Nephron (organoid): ENCODE measurements at regions not wholly inside any gene's neighbourhood (a gene's known extent, or its start where the extent isn't known, plus 50 kb on each side); places are given as distances from the start of the nearest gene placed in this dataset.
A peak's percentile ranks its signal among the peaks of the same experiment; 100 is the strongest.

ENCODE experiments used
- H3K27ac Mint-ChIP-seq, 3 experiments: 2 replicates each; pipeline ENCODE4 v1.8.0; 2020; ENCODE audit warnings: mixed read lengths in 3 of 3, mild to moderate bottlenecking in 2 of 3, moderate library complexity in 1 of 3
- H3K27me3 Mint-ChIP-seq: 2 replicates; pipeline ENCODE4 v1.8.0; 2021; ENCODE audit warnings: low read depth, mild to moderate bottlenecking, moderate library complexity, mixed read lengths
- H3K36me3 Mint-ChIP-seq: 2 replicates; pipeline ENCODE4 v1.8.0; 2020; ENCODE audit warnings: low read depth, mixed read lengths
- H3K4me1 Mint-ChIP-seq: 2 replicates; pipeline ENCODE4 v1.8.0; 2020; ENCODE audit warnings: mixed read lengths
- H3K4me3 Mint-ChIP-seq, 3 experiments: 2 replicates each; pipeline ENCODE4 v1.8.0; 2020; ENCODE audit warnings: mild to moderate bottlenecking in 3 of 3, mixed read lengths in 3 of 3, moderate library complexity in 2 of 3
- H3K9me3 Mint-ChIP-seq: 2 replicates; pipeline ENCODE4 v1.8.0; 2020; ENCODE audit warnings: mixed read lengths
- TF ChIP-seq, protein P1 (sequence below), 3 experiments: fragments of 200-600 bp; sonication (generic); IDR thresholded peaks; one replicate each; pipeline ENCODE4 v1.5.0; 2021; ENCODE audit warnings: antibody characterized with exemption in 3 of 3; ENCODE audit not compliant: unreplicated experiment in 3 of 3

DNA sequence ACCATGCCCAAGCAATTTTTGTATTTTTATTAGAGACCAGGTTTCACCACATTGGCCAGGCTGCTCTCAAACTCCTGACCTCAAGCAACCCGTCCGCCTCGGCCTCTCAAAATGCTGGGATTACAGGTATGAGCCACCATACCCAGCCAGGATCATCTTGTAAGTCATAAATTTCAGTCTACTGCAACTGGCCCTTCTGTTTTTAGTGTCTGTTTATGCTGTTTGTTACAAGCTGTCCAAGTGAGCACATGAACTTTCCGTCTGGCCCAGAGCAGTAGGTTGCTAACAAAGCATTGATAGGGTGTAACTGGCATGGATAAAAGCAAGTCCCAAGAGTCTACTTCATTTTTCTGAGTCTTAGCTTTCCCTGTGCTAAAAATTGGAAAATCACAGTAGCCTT is 164.4 kb upstream of the NT5C1B start:
- Mint-ChIP-seq H3K9me3 (peaks cover 8% of the 10 kb centered on the region), H3K27ac (no peak overlapping the region), H3K4me3 (no peak overlapping the region), H3K27me3 (no peaks in the 10 kb centered on the region), H3K4me1 (peaks cover 20% of the 10 kb centered on the region), H3K36me3 (no peaks in the 10 kb centered on the region)
- TF ChIP-seq, protein P1, sequence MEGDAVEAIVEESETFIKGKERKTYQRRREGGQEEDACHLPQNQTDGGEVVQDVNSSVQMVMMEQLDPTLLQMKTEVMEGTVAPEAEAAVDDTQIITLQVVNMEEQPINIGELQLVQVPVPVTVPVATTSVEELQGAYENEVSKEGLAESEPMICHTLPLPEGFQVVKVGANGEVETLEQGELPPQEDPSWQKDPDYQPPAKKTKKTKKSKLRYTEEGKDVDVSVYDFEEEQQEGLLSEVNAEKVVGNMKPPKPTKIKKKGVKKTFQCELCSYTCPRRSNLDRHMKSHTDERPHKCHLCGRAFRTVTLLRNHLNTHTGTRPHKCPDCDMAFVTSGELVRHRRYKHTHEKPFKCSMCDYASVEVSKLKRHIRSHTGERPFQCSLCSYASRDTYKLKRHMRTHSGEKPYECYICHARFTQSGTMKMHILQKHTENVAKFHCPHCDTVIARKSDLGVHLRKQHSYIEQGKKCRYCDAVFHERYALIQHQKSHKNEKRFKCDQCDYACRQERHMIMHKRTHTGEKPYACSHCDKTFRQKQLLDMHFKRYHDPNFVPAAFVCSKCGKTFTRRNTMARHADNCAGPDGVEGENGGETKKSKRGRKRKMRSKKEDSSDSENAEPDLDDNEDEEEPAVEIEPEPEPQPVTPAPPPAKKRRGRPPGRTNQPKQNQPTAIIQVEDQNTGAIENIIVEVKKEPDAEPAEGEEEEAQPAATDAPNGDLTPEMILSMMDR (IDR thresholded peaks at IDR 0.05; ENCODE audit: unreplicated experiment in 3 of 3) = no peak

DNA sequence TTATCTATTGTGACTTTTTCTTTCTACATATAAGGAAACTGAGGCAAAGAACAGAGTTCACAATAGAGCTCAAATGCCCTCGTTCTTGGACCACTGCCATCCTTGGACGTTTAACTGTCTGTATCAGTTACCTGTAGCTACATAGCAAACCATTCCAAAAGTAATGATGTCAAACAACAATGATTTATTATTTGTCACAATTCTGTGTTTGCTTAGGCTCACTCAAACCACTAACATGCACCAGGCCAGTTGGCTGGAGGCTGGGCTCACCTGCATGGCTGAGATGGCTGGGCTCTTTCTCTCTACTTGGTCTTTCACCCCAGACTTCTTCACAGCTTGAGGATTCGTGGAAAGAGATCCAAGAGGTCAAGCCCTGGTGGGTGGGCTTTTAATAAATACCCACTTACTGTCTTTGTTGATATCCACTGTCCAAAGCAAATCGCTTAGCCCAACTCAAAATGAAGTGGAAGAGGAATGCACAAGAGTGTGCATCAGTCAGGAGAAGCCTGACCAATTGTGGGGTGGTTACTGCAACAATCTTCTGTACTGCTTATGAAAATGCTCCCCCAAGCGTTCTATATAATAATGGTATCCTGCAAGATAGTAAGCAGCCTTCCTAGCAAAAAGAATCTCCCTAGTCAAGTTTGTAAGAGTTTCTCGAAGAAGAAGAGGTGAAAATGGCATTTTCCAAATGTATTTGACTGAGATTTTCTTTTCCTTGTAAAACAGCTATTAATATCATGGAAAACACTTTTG is 163.5 kb upstream of the NT5C1B start:
- H3K4me1 Mint-ChIP-seq = peaks cover 20% of the 10 kb centered on the region
- TF ChIP-seq, protein P1 (IDR thresholded peaks at IDR 0.05; ENCODE audit: unreplicated experiment in 3 of 3) = no peak
- no peak overlapping the region for H3K27ac Mint-ChIP-seq
- H3K27me3 Mint-ChIP-seq = no peaks in the 10 kb centered on the region
- H3K36me3 Mint-ChIP-seq = no peaks in the 10 kb centered on the region
- no peak overlapping the region for H3K4me3 Mint-ChIP-seq
- H3K9me3 Mint-ChIP-seq = peaks cover 4% of the 10 kb centered on the region

DNA sequence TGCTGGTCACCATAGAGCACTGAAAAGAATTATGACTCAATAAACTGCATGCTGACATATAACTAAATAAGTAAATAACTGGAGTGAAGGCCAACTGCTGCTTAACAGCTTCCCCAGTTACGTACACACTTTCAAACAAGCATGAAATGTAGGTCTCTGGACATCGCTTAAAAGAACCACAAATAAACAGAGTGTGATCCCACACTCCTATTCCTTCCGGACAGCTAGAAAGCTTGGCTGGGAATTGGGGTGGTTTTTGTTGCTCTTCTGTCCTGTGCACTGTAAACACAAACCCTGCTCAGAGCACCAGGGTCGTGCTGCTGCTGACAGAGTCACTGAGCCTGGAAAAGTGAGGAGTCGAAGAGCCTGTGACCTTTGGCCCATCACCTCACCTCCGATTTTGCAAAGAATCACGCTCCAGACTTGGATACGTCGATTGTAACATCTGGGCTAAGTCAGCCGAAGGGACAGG is 162.7 kb upstream of the NT5C1B start:
- Mint-ChIP-seq H3K27me3 (peaks cover 2% of the 10 kb centered on the region), H3K27ac (peak overlapping the region; percentile 59 to 84 (median 76)), H3K36me3 (no peaks in the 10 kb centered on the region), H3K9me3 (peaks cover 2% of the 10 kb centered on the region), H3K4me3 (no peak overlapping the region), H3K4me1 (peaks cover 20% of the 10 kb centered on the region)
- TF ChIP-seq, protein P1 (IDR thresholded peaks at IDR 0.05; ENCODE audit: unreplicated experiment in 3 of 3) = no peak

DNA sequence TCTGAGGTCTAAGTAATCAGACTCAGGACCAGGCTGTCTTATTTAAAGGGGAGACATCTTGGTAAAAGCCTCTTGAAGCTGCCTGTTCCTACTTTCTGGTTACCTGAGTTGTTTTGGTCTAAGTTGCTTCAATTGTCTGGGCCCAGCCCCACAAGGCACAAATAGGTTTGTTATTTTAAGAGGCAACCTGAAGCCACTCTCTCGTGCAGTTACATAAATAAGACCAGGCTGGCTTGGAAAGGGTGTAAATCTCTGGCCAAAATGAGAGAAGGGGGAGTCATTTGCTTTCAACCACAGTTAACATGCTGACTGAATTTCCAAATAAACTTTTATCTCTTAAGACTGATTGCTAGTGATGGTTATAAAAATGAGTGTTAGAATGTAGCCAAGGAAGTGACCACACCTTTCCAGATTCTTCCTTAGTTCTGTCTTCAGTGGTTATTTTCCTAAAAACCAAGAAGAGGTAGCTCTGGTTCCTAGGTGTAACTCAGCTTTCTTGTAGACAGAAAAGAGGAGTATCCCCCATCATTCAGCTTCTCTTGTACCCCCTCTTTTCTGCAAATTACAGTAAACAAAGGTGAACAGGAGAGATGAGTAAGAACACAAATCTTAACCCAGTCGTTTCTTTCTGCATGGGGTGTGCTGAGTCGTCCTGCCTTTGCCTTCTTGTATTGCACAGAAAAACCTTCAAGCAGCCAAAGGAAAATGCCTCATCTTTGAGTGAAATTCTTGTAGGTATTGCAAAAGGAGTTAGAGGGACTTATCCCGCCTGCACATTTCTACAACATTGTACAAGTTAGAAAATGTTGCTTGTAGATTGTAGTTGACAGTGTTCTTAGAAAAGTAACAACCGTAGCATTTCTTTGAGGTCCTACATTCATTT is 161.5 kb upstream of the NT5C1B start:
- H3K36me3 Mint-ChIP-seq = no peaks in the 10 kb centered on the region
- peaks cover 20% of the 10 kb centered on the region for H3K4me1 Mint-ChIP-seq
- H3K27ac Mint-ChIP-seq = peak overlapping the region; percentile 61 to 76 (median 76)
- H3K27me3 Mint-ChIP-seq = peaks cover 4% of the 10 kb centered on the region
- H3K4me3 Mint-ChIP-seq = no peak overlapping the region
- TF ChIP-seq, protein P1 (IDR thresholded peaks at IDR 0.05; ENCODE audit: unreplicated experiment in 3 of 3) = no peak
- no peaks in the 10 kb centered on the region for H3K9me3 Mint-ChIP-seq

DNA sequence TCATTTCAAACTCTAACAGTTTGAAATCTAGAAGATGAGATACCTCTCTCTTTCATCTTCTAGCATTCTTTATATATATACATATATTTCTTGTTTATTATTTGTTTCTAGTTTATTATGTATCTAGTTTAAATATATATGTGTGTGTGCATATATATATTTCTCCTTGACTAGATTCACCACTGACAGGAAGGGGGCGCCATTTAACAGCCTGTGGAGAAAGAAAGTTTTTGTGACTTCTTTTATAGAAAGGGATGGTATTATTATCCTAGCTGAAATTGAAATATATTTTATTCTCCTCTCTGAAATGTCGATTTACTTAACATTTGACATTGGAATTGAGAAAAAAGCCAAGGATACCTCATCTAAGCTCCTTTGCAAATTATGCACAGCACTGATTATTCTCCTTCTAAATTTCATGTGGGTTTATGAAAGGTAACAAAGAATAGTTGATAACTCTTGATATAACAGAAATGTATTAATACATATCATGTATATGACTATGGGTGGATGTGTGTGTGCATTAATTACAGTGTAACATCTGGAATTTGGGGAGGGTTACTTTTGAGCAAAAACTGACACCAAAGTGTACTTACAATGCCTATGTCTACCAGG is 160.7 kb upstream of the NT5C1B start:
- TF ChIP-seq, protein P1 (IDR thresholded peaks at IDR 0.05; ENCODE audit: unreplicated experiment in 3 of 3) = peak; percentile 78 to 87 (median 78)
- Mint-ChIP-seq H3K4me3 (no peak overlapping the region), H3K27me3 (peaks cover 4% of the 10 kb centered on the region), H3K36me3 (no peaks in the 10 kb centered on the region), H3K9me3 (no peaks in the 10 kb centered on the region), H3K27ac (peak overlapping the region in 1 of 3 experiments; percentile 28), H3K4me1 (peaks cover 20% of the 10 kb centered on the region)
